ENCODE measurements at regions not wholly inside any gene's neighbourhood (a gene's known extent, or its start where the extent isn't known, plus 50 kb on each side); places are given as distances from the start of the nearest gene placed in this dataset.

- TF ChIP-seq CTCF (IDR thresholded peaks at IDR 0.05) = no peak
- no peak for TF ChIP-seq POLR2A (IDR thresholded peaks at IDR 0.05)
Measured at GRCh38 chr1:168921629-168922028, 184.9 kb upstream of the ATP1B1 start.
